ENCODE measurements at regions not wholly inside any gene's neighbourhood (a gene's known extent, or its start where the extent isn't known, plus 50 kb on each side); places are given as distances from the start of the nearest gene placed in this dataset.

DNA sequence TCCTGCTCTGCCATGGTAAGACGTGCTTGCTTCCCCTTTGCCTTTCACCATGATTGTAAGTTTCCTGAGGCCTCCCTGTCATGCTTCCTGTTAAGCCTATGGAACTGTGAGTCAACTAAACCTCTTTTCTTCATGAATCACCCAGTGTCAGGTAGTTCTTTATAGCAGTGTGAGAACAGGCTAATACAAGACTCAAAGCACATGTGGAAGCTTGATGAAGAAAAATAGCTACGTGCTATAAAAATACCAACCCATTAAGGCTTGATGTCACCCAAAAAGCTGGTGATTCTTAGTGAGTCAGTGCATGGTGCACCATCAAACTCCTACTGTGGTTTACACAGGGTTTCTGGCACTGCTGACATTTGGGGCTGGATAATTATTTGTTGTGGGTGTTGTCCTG is 332.2 kb downstream of the TMEM167A start:
- Histone ChIP-seq H3K27ac (ENCODE audit: low read depth, low read length) (no peak overlapping the region), H2AFZ (ENCODE audit: low read length) (no peak overlapping the region), H3K4me3 (ENCODE audit: insufficient read depth, low read length) (no peak overlapping the region), H3K27me3 (ENCODE audit: insufficient read depth, low read length) (no peaks in the 10 kb centered on the region), H4K20me1 (ENCODE audit: insufficient read depth, low read length) (no peaks in the 10 kb centered on the region), H3K4me2 (ENCODE audit: insufficient read depth, low read length) (no peak overlapping the region), H3K79me2 (ENCODE audit: insufficient read depth, low read length) (no peaks in the 10 kb centered on the region), H3K36me3 (ENCODE audit: insufficient read depth, low read length) (no peaks in the 10 kb centered on the region), H3K9me3 (ENCODE audit: low read depth, low read length) (no peaks in the 10 kb centered on the region), H3K4me1 (ENCODE audit: insufficient read depth, low read length) (no peaks in the 10 kb centered on the region)
- no peak for DNase-seq (ENCODE audit: insufficient read length, low spot score, missing footprints)
- TF ChIP-seq, protein P1, sequence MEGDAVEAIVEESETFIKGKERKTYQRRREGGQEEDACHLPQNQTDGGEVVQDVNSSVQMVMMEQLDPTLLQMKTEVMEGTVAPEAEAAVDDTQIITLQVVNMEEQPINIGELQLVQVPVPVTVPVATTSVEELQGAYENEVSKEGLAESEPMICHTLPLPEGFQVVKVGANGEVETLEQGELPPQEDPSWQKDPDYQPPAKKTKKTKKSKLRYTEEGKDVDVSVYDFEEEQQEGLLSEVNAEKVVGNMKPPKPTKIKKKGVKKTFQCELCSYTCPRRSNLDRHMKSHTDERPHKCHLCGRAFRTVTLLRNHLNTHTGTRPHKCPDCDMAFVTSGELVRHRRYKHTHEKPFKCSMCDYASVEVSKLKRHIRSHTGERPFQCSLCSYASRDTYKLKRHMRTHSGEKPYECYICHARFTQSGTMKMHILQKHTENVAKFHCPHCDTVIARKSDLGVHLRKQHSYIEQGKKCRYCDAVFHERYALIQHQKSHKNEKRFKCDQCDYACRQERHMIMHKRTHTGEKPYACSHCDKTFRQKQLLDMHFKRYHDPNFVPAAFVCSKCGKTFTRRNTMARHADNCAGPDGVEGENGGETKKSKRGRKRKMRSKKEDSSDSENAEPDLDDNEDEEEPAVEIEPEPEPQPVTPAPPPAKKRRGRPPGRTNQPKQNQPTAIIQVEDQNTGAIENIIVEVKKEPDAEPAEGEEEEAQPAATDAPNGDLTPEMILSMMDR (IDR thresholded peaks at IDR 0.05; ENCODE audit: extremely low read depth, low read depth, low read length), result no peak

DNA sequence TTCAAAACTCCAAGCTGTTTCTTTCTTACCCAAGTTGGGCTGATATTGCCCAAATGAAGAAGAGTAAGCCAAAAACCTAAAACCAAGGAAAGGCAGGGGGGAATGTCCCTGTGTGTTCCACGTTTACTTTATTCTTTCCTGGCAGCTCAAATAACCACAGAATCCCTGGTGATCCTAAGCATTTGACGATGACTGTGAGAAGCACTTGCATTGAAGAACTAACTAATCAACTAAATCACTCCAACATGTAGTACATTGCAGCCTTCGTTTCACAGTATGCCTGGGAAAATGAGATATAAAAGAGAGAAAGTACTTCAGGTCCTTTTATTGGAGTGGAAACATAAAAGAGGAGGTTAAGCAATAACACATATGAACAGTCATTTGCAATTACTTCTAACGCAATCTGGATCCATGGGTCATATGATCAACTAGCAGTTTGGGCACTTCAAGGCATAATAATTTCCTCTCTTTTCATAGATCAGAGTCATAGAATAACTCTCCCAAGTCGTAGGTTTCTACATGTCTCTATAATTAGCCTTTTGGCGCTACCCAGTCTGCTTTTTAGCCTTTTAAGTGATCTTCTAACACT is 338.4 kb downstream of the TMEM167A start:
- no peak overlapping the region for H3K27ac ChIP-seq (ENCODE audit: low read depth, low read length)
- no peak for DNase-seq (ENCODE audit: insufficient read length, low spot score, missing footprints)
- H3K27me3 ChIP-seq (ENCODE audit: insufficient read depth, low read length), result peaks cover 3% of the 10 kb centered on the region
- no peak overlapping the region for H3K4me3 ChIP-seq (ENCODE audit: insufficient read depth, low read length)
- no peak overlapping the region for H3K4me2 ChIP-seq (ENCODE audit: insufficient read depth, low read length)
- TF ChIP-seq, protein P1 (IDR thresholded peaks at IDR 0.05; ENCODE audit: extremely low read depth, low read depth, low read length), result no peak
- no peaks in the 10 kb centered on the region for H3K9me3 ChIP-seq (ENCODE audit: low read depth, low read length)
- H3K79me2 ChIP-seq (ENCODE audit: insufficient read depth, low read length), result no peaks in the 10 kb centered on the region
- no peaks in the 10 kb centered on the region for H4K20me1 ChIP-seq (ENCODE audit: insufficient read depth, low read length)
- no peak overlapping the region for H2AFZ ChIP-seq (ENCODE audit: low read length)
- no peaks in the 10 kb centered on the region for H3K4me1 ChIP-seq (ENCODE audit: insufficient read depth, low read length)
- no peaks in the 10 kb centered on the region for H3K36me3 ChIP-seq (ENCODE audit: insufficient read depth, low read length)

DNA sequence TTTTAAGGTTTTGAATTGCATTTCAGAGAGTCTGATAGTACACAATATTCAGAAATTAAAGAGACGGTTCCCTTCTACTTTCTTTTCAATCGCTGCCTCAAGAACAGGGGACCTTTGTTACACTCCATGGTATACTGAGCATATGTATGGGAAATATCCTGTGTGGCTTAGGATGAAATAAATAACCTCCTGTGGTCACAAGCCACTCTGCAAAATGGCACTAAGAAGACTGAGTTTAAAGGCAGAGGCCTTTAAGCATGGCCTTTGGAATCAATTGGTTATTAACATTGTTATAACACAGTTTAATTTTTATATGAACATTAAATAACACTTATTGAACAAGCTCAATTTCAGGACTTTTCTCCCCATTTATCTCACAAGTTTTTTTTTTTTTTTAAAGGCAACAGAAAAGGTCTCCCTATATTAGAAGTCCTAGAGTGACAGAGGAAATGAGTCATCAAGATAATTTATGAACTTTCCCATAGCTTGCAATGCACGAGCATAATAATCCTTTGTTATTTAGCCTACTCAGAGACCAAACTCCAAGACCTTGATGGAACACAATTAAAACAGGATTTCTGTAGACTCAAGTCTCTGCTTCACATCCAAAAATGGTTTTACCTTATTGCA is 341.9 kb downstream of the TMEM167A start:
- Histone ChIP-seq H3K27ac (ENCODE audit: low read depth, low read length) (no peak overlapping the region), H3K4me3 (ENCODE audit: insufficient read depth, low read length) (no peak overlapping the region), H3K9me3 (ENCODE audit: low read depth, low read length) (no peaks in the 10 kb centered on the region), H3K4me2 (ENCODE audit: insufficient read depth, low read length) (no peak overlapping the region), H2AFZ (ENCODE audit: low read length) (no peak overlapping the region), H4K20me1 (ENCODE audit: insufficient read depth, low read length) (no peaks in the 10 kb centered on the region), H3K27me3 (ENCODE audit: insufficient read depth, low read length) (peaks cover 3% of the 10 kb centered on the region), H3K36me3 (ENCODE audit: insufficient read depth, low read length) (no peaks in the 10 kb centered on the region), H3K79me2 (ENCODE audit: insufficient read depth, low read length) (no peaks in the 10 kb centered on the region), H3K4me1 (ENCODE audit: insufficient read depth, low read length) (no peaks in the 10 kb centered on the region)
- DNase-seq (ENCODE audit: insufficient read length, low spot score, missing footprints), result no peak
- TF ChIP-seq, protein P1 (IDR thresholded peaks at IDR 0.05; ENCODE audit: extremely low read depth, low read depth, low read length), result no peak

DNA sequence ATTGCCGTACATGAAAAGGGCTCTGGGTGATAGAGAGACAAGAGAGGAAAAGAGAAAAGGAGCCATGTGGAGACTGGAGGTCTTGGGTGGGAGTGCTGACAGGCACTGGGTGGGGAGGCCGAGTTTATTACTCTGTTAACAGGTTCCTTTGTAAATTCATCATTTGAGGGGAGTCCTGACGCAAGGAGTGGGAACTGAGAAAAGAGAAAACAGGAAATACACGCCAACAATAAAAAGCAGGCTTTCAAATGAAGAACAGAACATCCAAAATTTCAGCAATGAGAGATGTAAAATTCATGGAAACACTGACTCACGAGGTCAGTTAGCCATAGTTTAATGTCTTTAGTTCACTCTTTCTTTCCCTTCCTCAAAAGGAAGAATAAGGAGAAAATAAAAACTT is 342.8 kb downstream of the TMEM167A start:
- TF ChIP-seq, protein P1 (IDR thresholded peaks at IDR 0.05; ENCODE audit: extremely low read depth, low read depth, low read length), result no peak
- H3K79me2 ChIP-seq (ENCODE audit: insufficient read depth, low read length), result no peaks in the 10 kb centered on the region
- no peaks in the 10 kb centered on the region for H3K9me3 ChIP-seq (ENCODE audit: low read depth, low read length)
- H3K4me2 ChIP-seq (ENCODE audit: insufficient read depth, low read length), result no peak overlapping the region
- H3K4me1 ChIP-seq (ENCODE audit: insufficient read depth, low read length), result no peaks in the 10 kb centered on the region
- H3K4me3 ChIP-seq (ENCODE audit: insufficient read depth, low read length), result no peak overlapping the region
- no peak overlapping the region for H3K27ac ChIP-seq (ENCODE audit: low read depth, low read length)
- H3K27me3 ChIP-seq (ENCODE audit: insufficient read depth, low read length), result peaks cover 3% of the 10 kb centered on the region
- H3K36me3 ChIP-seq (ENCODE audit: insufficient read depth, low read length), result no peaks in the 10 kb centered on the region
- H2AFZ ChIP-seq (ENCODE audit: low read length), result no peak overlapping the region
- no peak for DNase-seq (ENCODE audit: insufficient read length, low spot score, missing footprints)
- no peaks in the 10 kb centered on the region for H4K20me1 ChIP-seq (ENCODE audit: insufficient read depth, low read length)
